Liver (tissue), 8 donors: ENCODE measurements at regions not wholly inside any gene's neighbourhood (a gene's known extent, or its start where the extent isn't known, plus 50 kb on each side); places are given as distances from the start of the nearest gene placed in this dataset.

Experiments used
- DNase-seq: peaks from one replicate; pipeline ENCODE4 v3.0.0-alpha.2; 2017; ENCODE audit warnings: low spot score
- H3K27ac ChIP-seq, 2 donors: one replicate each; pipeline ENCODE4 v1.7.0; 2013; ENCODE audit warnings: inconsistent platforms in 2 of 2, low read length in 2 of 2, control low read depth in 1 of 2, low read depth in 1 of 2, mild to moderate bottlenecking in 1 of 2
- H3K27me3 ChIP-seq, 4 donors: one replicate each; pipeline versions ENCODE4 v1.6.1 to v1.7.0; 2013; ENCODE audit warnings: low read length in 3 of 4, inconsistent platforms in 1 of 4, mild to moderate bottlenecking in 1 of 4, moderate library complexity in 1 of 4; ENCODE audit not compliant: control insufficient read depth in 4 of 4, insufficient read depth in 4 of 4
- H3K36me3 ChIP-seq, 4 donors: one replicate each; pipeline versions ENCODE4 v1.6.1 to v1.7.0; 2013; ENCODE audit warnings: low read length in 3 of 4, mild to moderate bottlenecking in 3 of 4, low read depth in 1 of 4, moderate library complexity in 1 of 4; ENCODE audit not compliant: control insufficient read depth in 4 of 4, insufficient read depth in 3 of 4
- H3K4me1 ChIP-seq, 4 donors: one replicate each; pipeline versions ENCODE4 v1.6.1 to v1.7.0; 2013; ENCODE audit warnings: low read length in 3 of 4, mild to moderate bottlenecking in 3 of 4, moderate library complexity in 1 of 4; ENCODE audit not compliant: control insufficient read depth in 4 of 4, insufficient read depth in 4 of 4
- H3K4me3 ChIP-seq, 3 donors: one replicate each; pipeline versions ENCODE4 v1.6.1 to v1.7.0; 2013; ENCODE audit warnings: low read length in 3 of 3, control low read depth in 1 of 3, low read depth in 1 of 3, mild to moderate bottlenecking in 1 of 3
- H3K9ac ChIP-seq, 2 donors: one replicate each; pipeline ENCODE4 v1.7.0; 2013; ENCODE audit warnings: low read length in 2 of 2, mild to moderate bottlenecking in 2 of 2, moderate library complexity in 2 of 2, control low read depth in 1 of 2, low read depth in 1 of 2
- H3K9me3 ChIP-seq, 4 donors: one replicate each; pipeline versions ENCODE4 v1.6.1 to v1.7.0; 2013; ENCODE audit warnings: low read length in 3 of 4; ENCODE audit not compliant: control insufficient read depth in 4 of 4
- CTCF ChIP-seq: fragments of 150-350 bp; IDR thresholded peaks from 2 replicates; pipeline ENCODE4 v1.5.1; 2017; ENCODE audit warnings: improper control_type of control experiment, low read depth, low read length; ENCODE audit not compliant: missing input control
- FOXA1 ChIP-seq: IDR thresholded peaks from 2 replicates; pipeline ENCODE4 v1.6.1; 2016; ENCODE audit warnings: antibody characterized with exemption
- GABPA ChIP-seq, 2 donors: IDR thresholded peaks in 1 of 2; conservative IDR thresholded peaks in 1 of 2; 2 replicates each; pipeline ENCODE4 v1.6.1; 2016; ENCODE audit warnings: antibody characterized with exemption in 2 of 2, mild to moderate bottlenecking in 1 of 2, moderate library complexity in 1 of 2
- HNF4G ChIP-seq: IDR thresholded peaks from 2 replicates; pipeline ENCODE4 v1.6.1; 2016; ENCODE audit warnings: antibody characterized with exemption
- JUND ChIP-seq, 2 donors: IDR thresholded peaks; 2 replicates each; pipeline ENCODE4 v1.6.1; 2016; ENCODE audit warnings: antibody characterized with exemption in 2 of 2
- NR2F2 ChIP-seq: IDR thresholded peaks from 2 replicates; pipeline ENCODE4 v1.6.1; 2016; ENCODE audit warnings: antibody characterized with exemption
- RXRA ChIP-seq, 2 donors: IDR thresholded peaks; 2 replicates each; pipeline ENCODE4 v1.6.1; 2017 to 2018; ENCODE audit warnings: antibody characterized with exemption in 2 of 2, mild to moderate bottlenecking in 1 of 2
- SP1 ChIP-seq: IDR thresholded peaks from 2 replicates; pipeline ENCODE4 v1.6.1; 2018; ENCODE audit warnings: antibody characterized with exemption, mild to moderate bottlenecking
- TAF1 ChIP-seq: conservative IDR thresholded peaks from 2 replicates; pipeline ENCODE4 v1.6.1; 2016; ENCODE audit warnings: antibody characterized with exemption, mild to moderate bottlenecking
- YY1 ChIP-seq: IDR thresholded peaks from 2 replicates; pipeline ENCODE4 v1.6.1; 2016; ENCODE audit warnings: antibody characterized with exemption, mild to moderate bottlenecking
- ZBTB33 ChIP-seq: IDR thresholded peaks from 2 replicates; pipeline ENCODE4 v1.6.1; 2016; ENCODE audit warnings: antibody characterized with exemption
- WGBS: extraction: QIAGEN DNeasy Blood & Tissue Kit; methylation state at CpG from one replicate; pipeline ENCODE4 v1.1.7; 2013; 5-methylcytosine and 5-hydroxymethylcytosine counted together
- donor health status: healthy.
- donor health status: healthy.
- donor health status: healthy.
- donor health status: healthy.
- donor health status: healthy.

- peak overlapping the region; percentile 48 to 99 for H3K9ac ChIP-seq
- H3K27me3 ChIP-seq, result no peaks in the 10 kb centered on the region
- WGBS, result 12% methylated on average over 5 of the region's 5 CpGs
- H3K4me1 ChIP-seq, result peaks cover 5 to 14% (median 10%) of the 10 kb centered on the region in 4 donors
- H3K36me3 ChIP-seq, result no peaks in the 10 kb centered on the region
- no peaks in the 10 kb centered on the region for H3K9me3 ChIP-seq
- peak overlapping the region; percentile 92 to 99 for H3K27ac ChIP-seq
- TF ChIP-seq HNF4G (peak; percentile 8), ZBTB33 (no peak), RXRA (IDR thresholded peaks at IDR 0.05) (peak; percentile 11 to 54), GABPA (IDR thresholded peaks at IDR 0.05 in 1 of 2, conservative IDR thresholded peaks at IDR 0.05 in 1 of 2) (no peak), FOXA1 (no peak)
- DNase-seq, result no peak
- H3K4me3 ChIP-seq, result peak overlapping the region; percentile 67 to 89 (median 83)
These were observed 255.6 kb upstream of the JADE1 start for GRCh38 chr4:128553686-128554515.

GRCh38 chr4:128552586-128552907 is 257.0 kb upstream of the JADE1 start:
- TF ChIP-seq CTCF, result no peak
- Histone ChIP-seq H3K9me3 (no peaks in the 10 kb centered on the region), H3K27ac (peak overlapping the region; percentile 92 to 99), H3K36me3 (no peaks in the 10 kb centered on the region), H3K9ac (peak overlapping the region; percentile 4 to 99), H3K4me3 (peak overlapping the region; percentile 12 to 89 (median 67)), H3K4me1 (peaks cover 5 to 14% (median 10%) of the 10 kb centered on the region in 4 donors), H3K27me3 (no peaks in the 10 kb centered on the region)
- WGBS, result 66% methylated on average over 4 of the region's 4 CpGs
- no peak for DNase-seq

- DNase-seq, result no peak
- 97% methylated on average over 4 of the region's 4 CpGs for WGBS
- no peaks in the 10 kb centered on the region for H3K9me3 ChIP-seq
- no peak overlapping the region for H3K27ac ChIP-seq
- H3K4me1 ChIP-seq, result peaks cover 5 to 10% (median 7%) of the 10 kb centered on the region in 4 donors
- no peak for TF ChIP-seq JUND (IDR thresholded peaks at IDR 0.05)
- no peak for TF ChIP-seq SP1
- no peak overlapping the region for H3K4me3 ChIP-seq
- no peaks in the 10 kb centered on the region for H3K27me3 ChIP-seq
- H3K36me3 ChIP-seq, result no peaks in the 10 kb centered on the region
- H3K9ac ChIP-seq, result no peak overlapping the region
These were observed 258.2 kb upstream of the JADE1 start for GRCh38 chr4:128551280-128551679.

- H3K27me3 ChIP-seq, result no peaks in the 10 kb centered on the region
- H3K4me1 ChIP-seq, result peaks cover 5 to 10% (median 7%) of the 10 kb centered on the region in 4 donors
- no peak overlapping the region for H3K9ac ChIP-seq
- H3K36me3 ChIP-seq, result no peaks in the 10 kb centered on the region
- H3K9me3 ChIP-seq, result no peaks in the 10 kb centered on the region
- no peak for DNase-seq
- 93% methylated on average over 5 of the region's 5 CpGs for WGBS
- TF ChIP-seq GABPA (IDR thresholded peaks at IDR 0.05 in 1 of 2, conservative IDR thresholded peaks at IDR 0.05 in 1 of 2), result no peak
- TF ChIP-seq JUND (IDR thresholded peaks at IDR 0.05), result no peak
- no peak for TF ChIP-seq YY1
- no peak for TF ChIP-seq RXRA (IDR thresholded peaks at IDR 0.05)
- no peak for TF ChIP-seq NR2F2
- no peak for TF ChIP-seq FOXA1
- no peak for TF ChIP-seq TAF1
- H3K4me3 ChIP-seq, result no peak overlapping the region
- H3K27ac ChIP-seq, result no peak overlapping the region
These were observed 259.4 kb upstream of the JADE1 start for GRCh38 chr4:128550060-128550459.
